H1 (cell line): ENCODE measurements at regions not wholly inside any gene's neighbourhood (a gene's known extent, or its start where the extent isn't known, plus 50 kb on each side); places are given as distances from the start of the nearest gene placed in this dataset.
A peak's percentile ranks its signal among the peaks of the same experiment; 100 is the strongest.

Source experiments
- CTCF ChIA-PET: fragments of 300-600 bp; sonication (Branson Sonifier 250); formaldehyde crosslinking; loops from one replicate; lab custom pipeline; 2021; ENCODE audit not compliant: partially characterized antibody; lab: Charles Lee
- POLR2A ChIA-PET: fragments of 300-600 bp; sonication (Branson Sonifier 250); formaldehyde crosslinking; loops from one replicate; lab custom pipeline; 2021; ENCODE audit warnings: inconsistent platforms; ENCODE audit not compliant: partially characterized antibody; lab: Charles Lee
- DNase-seq, 2 experiments: peaks; one replicate each; pipeline versions ENCODE4 v3.0.0 to v3.0.0-alpha.2; 2010 to 2022; ENCODE audit warnings: low spot score in 2 of 2, low read depth in 1 of 2, mixed read lengths in 1 of 2
- FAIRE-seq: peaks from 2 replicates; lab custom pipeline; 2011; peaks lifted over from hg19 to GRCh38; lab: Jason Lieb, UNC
- H2AFZ ChIP-seq: 2 replicates; pipeline ENCODE4 v1.8.1; 2012; ENCODE audit warnings: low read length, inconsistent platforms
- H2AK5ac ChIP-seq: 2 replicates; pipeline ENCODE4 v1.6.1; 2013; ENCODE audit warnings: low read depth, low read length
- H2BK120ac ChIP-seq: replicated peaks from 2 replicates; pipeline ENCODE3; 2013; ENCODE audit warnings: low read depth, low read length, inconsistent platforms
- H2BK12ac ChIP-seq: 2 replicates; pipeline ENCODE4 v1.6.1; 2013; ENCODE audit warnings: low read depth, low read length
- H2BK15ac ChIP-seq: 2 replicates; pipeline ENCODE4 v1.6.1; 2013; ENCODE audit warnings: low read length
- H2BK20ac ChIP-seq: 2 replicates; pipeline ENCODE4 v1.6.1; 2013; ENCODE audit warnings: low read length
- H2BK5ac ChIP-seq: 2 replicates; pipeline ENCODE4 v1.6.1; 2013; ENCODE audit warnings: low read depth, low read length
- H3K14ac ChIP-seq: 2 replicates; pipeline ENCODE4 v1.6.1; 2013; ENCODE audit warnings: inconsistent platforms; ENCODE audit not compliant: insufficient read length
- H3K18ac ChIP-seq: 2 replicates; pipeline ENCODE4 v1.6.1; 2013; ENCODE audit warnings: low read length; ENCODE audit errors: extremely low read depth
- H3K23ac ChIP-seq: 2 replicates; pipeline ENCODE4 v1.6.1; 2013; ENCODE audit warnings: inconsistent platforms; ENCODE audit not compliant: insufficient read length
- H3K23me2 ChIP-seq: 2 replicates; pipeline ENCODE4 v1.6.1; 2013; ENCODE audit warnings: low read depth, low read length
- H3K27ac ChIP-seq: 2 replicates; pipeline ENCODE4 v1.6.1; 2011; ENCODE audit warnings: low read depth, low read length, inconsistent platforms
- H3K27me3 ChIP-seq, 4 experiments: replicated peaks in 1 of 4; 1 replicate in 1 of 4; 2 replicates in 3 of 4; pipeline versions ENCODE4 v1.6.1 to v1.8.1; 2011 to 2013; ENCODE audit warnings: low read length in 3 of 4, mild to moderate bottlenecking in 3 of 4, inconsistent platforms in 2 of 4, mixed read lengths in 2 of 4, moderate library complexity in 1 of 4; ENCODE audit not compliant: control insufficient read depth in 3 of 4, insufficient read depth in 3 of 4; ENCODE audit errors: extremely low read depth in 1 of 4
- H3K36me3 ChIP-seq, 4 experiments: 2 replicates each; pipeline versions ENCODE4 v1.6.1 to v1.8.1; 2011 to 2013; ENCODE audit warnings: mild to moderate bottlenecking in 4 of 4, low read length in 3 of 4, moderate library complexity in 2 of 4, control low read depth in 1 of 4, inconsistent platforms in 1 of 4; ENCODE audit not compliant: insufficient read depth in 4 of 4, control insufficient read depth in 2 of 4
- H3K4ac ChIP-seq: replicated peaks from 2 replicates; pipeline ENCODE3; 2013; ENCODE audit warnings: low read length, low read depth, mixed read lengths, inconsistent platforms; ENCODE audit not compliant: insufficient read length
- H3K4me1 ChIP-seq, 4 experiments: replicated peaks in 1 of 4; 1 replicate in 1 of 4; 2 replicates in 3 of 4; pipeline versions ENCODE4 v1.6.1 to v1.8.1; 2011 to 2013; ENCODE audit warnings: low read length in 3 of 4, inconsistent platforms in 2 of 4, mixed read lengths in 1 of 4; ENCODE audit not compliant: insufficient read depth in 4 of 4, control insufficient read depth in 3 of 4
- H3K4me2 ChIP-seq, 2 experiments: 2 replicates each; pipeline versions ENCODE4 v1.6.1 to v1.8.1; 2011 to 2013; ENCODE audit warnings: low read depth in 2 of 2, low read length in 2 of 2, control low read depth in 1 of 2, inconsistent platforms in 1 of 2, mild to moderate bottlenecking in 1 of 2; ENCODE audit not compliant: insufficient read depth in 1 of 2
- H3K4me3 ChIP-seq, 4 experiments: fragments of 200-600, 300-600 bp in 1 of 4; sonication (generic), shearing (Covaris generic), sonication (Bioruptor Twin) in 1 of 4; 2 replicates each; pipeline versions ENCODE4 v1.5.1 to v1.8.1; 2011 to 2016; ENCODE audit warnings: low read length in 4 of 4, low read depth in 3 of 4, control low read depth in 2 of 4, inconsistent platforms in 2 of 4, mild to moderate bottlenecking in 2 of 4, mixed read lengths in 1 of 4, moderate library complexity in 1 of 4; ENCODE audit not compliant: insufficient read depth in 2 of 4; ENCODE audit errors: extremely low read depth in 1 of 4
- H3K56ac ChIP-seq: replicated peaks from 2 replicates; pipeline ENCODE3; 2013; ENCODE audit warnings: low read depth, mild to moderate bottlenecking, mixed read lengths, low read length, inconsistent platforms; ENCODE audit not compliant: insufficient read length
- H3K79me1 ChIP-seq: 2 replicates; pipeline ENCODE4 v1.6.1; 2013; ENCODE audit warnings: low read depth, low read length, control low read depth
- H3K79me2 ChIP-seq, 2 experiments: 2 replicates each; pipeline versions ENCODE4 v1.6.1 to v1.8.1; 2012 to 2013; ENCODE audit warnings: low read length in 2 of 2, mild to moderate bottlenecking in 2 of 2, inconsistent platforms in 1 of 2; ENCODE audit not compliant: insufficient read depth in 2 of 2, control insufficient read depth in 1 of 2
- H3K9ac ChIP-seq, 4 experiments: replicated peaks in 1 of 4; 1 replicate in 1 of 4; 2 replicates in 3 of 4; pipeline versions ENCODE4 v1.6.1 to v1.8.1; 2011 to 2013; ENCODE audit warnings: low read depth in 3 of 4, low read length in 3 of 4, control low read depth in 2 of 4, mild to moderate bottlenecking in 2 of 4, moderate library complexity in 2 of 4, inconsistent platforms in 1 of 4; ENCODE audit errors: extremely low read depth in 1 of 4
- H3K9me3 ChIP-seq, 2 experiments: 2 replicates each; pipeline versions ENCODE4 v1.6.1 to v1.8.1; 2012 to 2013; ENCODE audit warnings: mild to moderate bottlenecking in 2 of 2, moderate library complexity in 2 of 2, control low read depth in 1 of 2, inconsistent platforms in 1 of 2, low read depth in 1 of 2, low read length in 1 of 2, mixed read lengths in 1 of 2; ENCODE audit not compliant: insufficient read depth in 2 of 2
- H4K20me1 ChIP-seq, 2 experiments: replicated peaks in 1 of 2; 2 replicates each; pipeline versions ENCODE3 to v1.8.1; 2011 to 2013; ENCODE audit warnings: inconsistent platforms in 2 of 2, low read length in 2 of 2, mild to moderate bottlenecking in 1 of 2; ENCODE audit not compliant: insufficient read depth in 2 of 2, control insufficient read depth in 1 of 2
- H4K5ac ChIP-seq: 2 replicates; pipeline ENCODE4 v1.6.1; 2013; ENCODE audit warnings: low read length, low read depth, mixed read lengths, inconsistent platforms; ENCODE audit not compliant: insufficient read length
- H4K8ac ChIP-seq: 2 replicates; pipeline ENCODE4 v1.8.0; 2013; ENCODE audit warnings: mild to moderate bottlenecking, moderate library complexity, low read length, inconsistent platforms; ENCODE audit not compliant: insufficient read depth; ENCODE audit errors: extremely low read depth
- H4K91ac ChIP-seq: replicated peaks from 2 replicates; pipeline ENCODE3; 2013; ENCODE audit warnings: low read length, mixed read lengths, inconsistent platforms; ENCODE audit not compliant: insufficient read length
- BACH1 ChIP-seq: IDR thresholded peaks from 2 replicates; pipeline ENCODE4 v1.6.1; 2012; ENCODE audit warnings: low read length, improper control_type of control experiment
- BCL11A ChIP-seq, 2 experiments: IDR thresholded peaks; one replicate each; pipeline ENCODE4 v1.6.1; 2011; ENCODE audit warnings: low read depth in 2 of 2, low read length in 2 of 2, mild to moderate bottlenecking in 2 of 2
- GTF2F1 ChIP-seq: IDR thresholded peaks from 2 replicates; pipeline ENCODE4 v1.6.1; 2012; ENCODE audit warnings: low read depth, low read length, improper control_type of control experiment, borderline replicate concordance
- TBP ChIP-seq: IDR thresholded peaks from 2 replicates; pipeline ENCODE4 v1.6.1; 2011; ENCODE audit warnings: low read depth, low read length, improper control_type of control experiment
- TEAD4 ChIP-seq: IDR thresholded peaks from 2 replicates; pipeline ENCODE4 v1.6.1; 2012; ENCODE audit warnings: low read depth, low read length, inconsistent platforms, mixed read lengths
- YY1 ChIP-seq: IDR thresholded peaks from 2 replicates; pipeline ENCODE4 v1.6.1; 2011; ENCODE audit warnings: low read depth, mild to moderate bottlenecking, low read length
- WGBS, 2 experiments: shearing (Covaris generic) in 1 of 2; methylation state at CpG; one replicate each; pipeline versions ENCODE4 v1.1.6 to v1.1.7; 2013 to 2015; ENCODE audit warnings: low lambda C conversion rate in 2 of 2, mixed read lengths in 2 of 2, inconsistent platforms in 1 of 2, low coverage in 1 of 2, missing lambda C conversion rate in 1 of 2; ENCODE audit not compliant: insufficient replicate concordance in 2 of 2, insufficient coverage in 1 of 2, insufficient read length in 1 of 2; ENCODE audit errors: extremely low coverage in 1 of 2, missing lambda C conversion rate in 1 of 2; 5-methylcytosine and 5-hydroxymethylcytosine counted together

DNA sequence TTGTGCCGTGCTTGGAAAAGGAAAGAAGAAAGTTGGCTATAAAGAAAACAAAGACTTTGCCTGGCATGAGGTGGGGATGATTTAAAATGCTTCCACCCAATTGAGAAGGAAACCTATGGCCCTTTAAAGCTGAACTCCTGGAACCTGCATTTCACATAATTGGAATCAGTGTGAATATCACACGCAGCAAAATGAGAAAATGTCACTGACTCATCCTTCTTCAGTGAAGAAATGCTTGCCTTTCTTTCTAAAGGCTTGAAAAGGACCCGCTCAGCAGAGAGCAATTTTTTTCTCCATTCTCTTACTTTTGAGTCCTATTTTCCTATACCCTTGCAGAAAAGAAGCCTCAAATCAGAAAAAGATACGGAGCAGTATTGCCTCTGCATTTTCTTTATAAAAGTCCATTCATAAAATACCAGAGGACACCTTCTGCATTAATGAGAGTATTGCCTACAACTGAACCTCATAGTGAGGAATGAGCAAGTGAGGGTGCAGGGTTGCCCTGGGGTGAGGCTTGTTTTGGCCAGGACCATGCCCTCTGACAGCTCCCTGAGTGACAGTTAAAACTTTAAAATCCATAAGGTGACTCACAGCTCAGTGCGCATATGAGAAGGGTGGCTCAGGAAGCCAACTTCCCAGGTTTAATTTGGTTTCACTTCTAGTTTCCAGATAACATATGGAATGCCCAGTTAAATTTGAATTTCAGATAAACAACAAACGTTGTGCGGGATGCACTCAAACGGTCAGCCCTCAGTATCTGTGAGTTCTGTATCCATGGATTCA lies 191.9 kb upstream of the GYPC start:
- CTCF ChIA-PET: no interaction called here
- FAIRE-seq: no peak
- no peak overlapping the region for H3K23ac ChIP-seq
- TF ChIP-seq BACH1 (no peak), BCL11A (IDR thresholded peaks at IDR 0.05; ENCODE audit: low read depth in 2 of 2, low read length in 2 of 2) (no peak), YY1 (no peak), GTF2F1 (no peak), TEAD4 (no peak), TBP (no peak)

More for the DNA sequence above, 191.9 kb upstream of the GYPC start:
- H3K9me3 ChIP-seq: no peaks in the 10 kb centered on the region
- no peaks in the 10 kb centered on the region; the same call in 1 of the 2 replicates for H3K23me2 ChIP-seq
- H3K4me3 ChIP-seq: no peak overlapping the region
- H4K8ac ChIP-seq: no peak overlapping the region
- H3K56ac ChIP-seq: no peak overlapping the region
- H3K4me1 ChIP-seq: no peaks in the 10 kb centered on the region
- H2BK120ac ChIP-seq: no peak overlapping the region
- H4K5ac ChIP-seq: no peak overlapping the region
- no peak overlapping the region for H2BK12ac ChIP-seq
- no peak overlapping the region for H4K91ac ChIP-seq
- no peak overlapping the region for H2BK15ac ChIP-seq
- no peak overlapping the region for H3K4me2 ChIP-seq
- H3K18ac ChIP-seq: no peak overlapping the region
- no peaks in the 10 kb centered on the region for H3K27me3 ChIP-seq
- DNase-seq: no peak
- no peak overlapping the region for H3K9ac ChIP-seq
- 0 out of 2 replicates have a peak overlapping the region, but pooled peaks have one; percentile 58 for H2AFZ ChIP-seq
- H3K14ac ChIP-seq: no peak overlapping the region
- H2BK20ac ChIP-seq: no peak overlapping the region
- no peaks in the 10 kb centered on the region for H3K79me1 ChIP-seq
- no peaks in the 10 kb centered on the region for H4K20me1 ChIP-seq
- H3K4ac ChIP-seq: no peak overlapping the region
- no peaks in the 10 kb centered on the region for H3K79me2 ChIP-seq
- WGBS, 2 experiments: 92% methylated on average over 8 of the region's 8 CpGs; no CpG with 5 or more reads in 1 of the 2 experiments
- H3K36me3 ChIP-seq: no peaks in the 10 kb centered on the region
- POLR2A ChIA-PET: no interaction called here
- no peak overlapping the region for H3K27ac ChIP-seq
- H2BK5ac ChIP-seq: no peak overlapping the region
- H2AK5ac ChIP-seq: no peak overlapping the region
